Dendritic cell treated with granulocyte-macrophage colony-stimulating factor and Interleukin-4, amounts not matched to agents 40 ng/mL and 50 ng/mL, for 4 days (primary cell): ENCODE measurements at regions not wholly inside any gene's neighbourhood (a gene's known extent, or its start where the extent isn't known, plus 50 kb on each side); places are given as distances from the start of the nearest gene placed in this dataset.
"Not testable (repeated sequence)": the region's sequence is repeated elsewhere in the genome, so short reads cannot be mapped to it uniquely, and the experiment has no call there.

Experiments
- H3K27ac Mint-ChIP-seq: one replicate; pipeline ENCODE4 v1.8.0; 2022; ENCODE audit warnings: mild to moderate bottlenecking, mixed read lengths
- H3K27me3 Mint-ChIP-seq: one replicate; pipeline ENCODE4 v1.8.0; 2022; ENCODE audit warnings: mild to moderate bottlenecking, mixed read lengths
- H3K36me3 Mint-ChIP-seq: one replicate; pipeline ENCODE4 v1.8.0; 2022; ENCODE audit warnings: low read depth, mixed read lengths
- H3K4me1 Mint-ChIP-seq: one replicate; pipeline ENCODE4 v1.8.0; 2022; ENCODE audit warnings: low read depth, mixed read lengths
- H3K4me3 Mint-ChIP-seq: one replicate; pipeline ENCODE4 v1.8.0; 2022; ENCODE audit warnings: mild to moderate bottlenecking, moderate library complexity, mixed read lengths
- H3K9me3 Mint-ChIP-seq: one replicate; pipeline ENCODE4 v1.8.0; 2022; ENCODE audit warnings: mixed read lengths
- intact Hi-C: fragments of 100-400 bp; cut with micrococcal nuclease; formaldehyde crosslinking; loops from one replicate; pipeline ENCODE4 v1.15.0; 2022

- intact Hi-C loops = no loop called here
- Mint-ChIP-seq H3K27ac (no peak overlapping the region), H3K9me3 (peaks cover 20% of the 10 kb centered on the region), H3K36me3 (no peaks in the 10 kb centered on the region), H3K4me3 (no peak overlapping the region), H3K4me1 (no peaks in the 10 kb centered on the region), H3K27me3 (no peaks in the 10 kb centered on the region)
Measured at GRCh38 chr6:112923940-112924587, 576.9 kb downstream of the RFPL4B start.

- Mint-ChIP-seq H3K27me3 (no peaks in the 10 kb centered on the region), H3K9me3 (peaks cover 20% of the 10 kb centered on the region), H3K36me3 (no peaks in the 10 kb centered on the region), H3K4me1 (no peaks in the 10 kb centered on the region), H3K4me3 (no peak overlapping the region), H3K27ac (no peak overlapping the region)
- intact Hi-C loops = no loop called here
Measured at GRCh38 chr6:112925702-112926101, 578.6 kb downstream of the RFPL4B start.

- H3K4me1 Mint-ChIP-seq = no peaks in the 10 kb centered on the region
- H3K9me3 Mint-ChIP-seq = peaks cover 6% of the 10 kb centered on the region
Measured at GRCh38 chr6:112927641-112928320, 580.7 kb downstream of the RFPL4B start.

GRCh38 chr6:112929641-112930040, 582.5 kb downstream of the RFPL4B start:
- intact Hi-C loops = no loop called here
- no peak overlapping the region for H3K27ac Mint-ChIP-seq
- H3K4me3 Mint-ChIP-seq = no peak overlapping the region
- no peaks in the 10 kb centered on the region for H3K9me3 Mint-ChIP-seq
- H3K27me3 Mint-ChIP-seq = no peaks in the 10 kb centered on the region
- H3K4me1 Mint-ChIP-seq = no peaks in the 10 kb centered on the region
- H3K36me3 Mint-ChIP-seq = no peaks in the 10 kb centered on the region

More at GRCh38 chr6:112927641-112928320, 580.7 kb downstream of the RFPL4B start:
- intact Hi-C loops = no loop called here
- no peaks in the 10 kb centered on the region for H3K27me3 Mint-ChIP-seq
- H3K36me3 Mint-ChIP-seq = no peaks in the 10 kb centered on the region
- H3K27ac Mint-ChIP-seq = no peak overlapping the region
- no peak overlapping the region for H3K4me3 Mint-ChIP-seq

- no peaks in the 10 kb centered on the region for H3K4me1 Mint-ChIP-seq
- H3K27ac Mint-ChIP-seq = no peak overlapping the region
- H3K27me3 Mint-ChIP-seq = no peaks in the 10 kb centered on the region
- no peak overlapping the region for H3K4me3 Mint-ChIP-seq
- H3K9me3 Mint-ChIP-seq = no peaks in the 10 kb centered on the region
- intact Hi-C loops = no loop called here
- H3K36me3 Mint-ChIP-seq = no peaks in the 10 kb centered on the region
Measured at GRCh38 chr6:112931832-112932231, 584.7 kb downstream of the RFPL4B start.

GRCh38 chr6:112933947-112934346, 586.8 kb downstream of the RFPL4B start:
- no peaks in the 10 kb centered on the region for H3K36me3 Mint-ChIP-seq
- no peaks in the 10 kb centered on the region for H3K4me1 Mint-ChIP-seq
- H3K27ac Mint-ChIP-seq = no peak overlapping the region
- intact Hi-C loops = no loop called here
- no peak overlapping the region for H3K4me3 Mint-ChIP-seq
- H3K9me3 Mint-ChIP-seq = no peaks in the 10 kb centered on the region
- no peaks in the 10 kb centered on the region for H3K27me3 Mint-ChIP-seq

- no peaks in the 10 kb centered on the region for H3K9me3 Mint-ChIP-seq
- H3K4me1 Mint-ChIP-seq = no peaks in the 10 kb centered on the region
- H3K36me3 Mint-ChIP-seq = no peaks in the 10 kb centered on the region
- no peaks in the 10 kb centered on the region for H3K27me3 Mint-ChIP-seq
- H3K27ac Mint-ChIP-seq = no peak overlapping the region
- intact Hi-C loops = no loop called here
- H3K4me3 Mint-ChIP-seq = no peak overlapping the region
Measured at GRCh38 chr6:112934433-112935327, 587.5 kb downstream of the RFPL4B start.

GRCh38 chr6:112935402-112936078, 588.4 kb downstream of the RFPL4B start:
- intact Hi-C loops = no loop called here
- Mint-ChIP-seq H3K27me3 (no peaks in the 10 kb centered on the region), H3K36me3 (no peaks in the 10 kb centered on the region), H3K4me1 (no peaks in the 10 kb centered on the region), H3K4me3 (no peak overlapping the region), H3K27ac (no peak overlapping the region), H3K9me3 (no peaks in the 10 kb centered on the region)

- Mint-ChIP-seq H3K27ac (no peak overlapping the region), H3K36me3 (no peaks in the 10 kb centered on the region), H3K4me1 (no peaks in the 10 kb centered on the region), H3K27me3 (no peaks in the 10 kb centered on the region), H3K4me3 (no peak overlapping the region), H3K9me3 (no peaks in the 10 kb centered on the region)
- intact Hi-C loops = no loop called here
Measured at GRCh38 chr6:112936079-112936472, 588.9 kb downstream of the RFPL4B start.

- H3K4me1 Mint-ChIP-seq = no peaks in the 10 kb centered on the region
- no peak overlapping the region for H3K27ac Mint-ChIP-seq
- intact Hi-C loops = no loop called here
- no peaks in the 10 kb centered on the region for H3K36me3 Mint-ChIP-seq
- H3K4me3 Mint-ChIP-seq = no peak overlapping the region
- H3K9me3 Mint-ChIP-seq = no peaks in the 10 kb centered on the region
- no peaks in the 10 kb centered on the region for H3K27me3 Mint-ChIP-seq
Measured at GRCh38 chr6:112936504-112936903, 589.4 kb downstream of the RFPL4B start.

GRCh38 chr6:112937690-112938089, 590.6 kb downstream of the RFPL4B start:
- H3K4me3 Mint-ChIP-seq, H3K27me3 Mint-ChIP-seq, H3K36me3 Mint-ChIP-seq, H3K9me3 Mint-ChIP-seq, intact Hi-C loops, H3K27ac Mint-ChIP-seq, H3K4me1 Mint-ChIP-seq: not testable (repeated sequence)

- no peak overlapping the region for H3K27ac Mint-ChIP-seq
- H3K27me3 Mint-ChIP-seq = no peaks in the 10 kb centered on the region
- no peaks in the 10 kb centered on the region for H3K4me1 Mint-ChIP-seq
- no peak overlapping the region for H3K4me3 Mint-ChIP-seq
- intact Hi-C loops = no loop called here
- H3K9me3 Mint-ChIP-seq = no peaks in the 10 kb centered on the region
- no peaks in the 10 kb centered on the region for H3K36me3 Mint-ChIP-seq
Measured at GRCh38 chr6:112938650-112939049, 591.5 kb downstream of the RFPL4B start.

- H3K4me3 Mint-ChIP-seq = no peak overlapping the region
- H3K9me3 Mint-ChIP-seq = no peaks in the 10 kb centered on the region
- intact Hi-C loops = no loop called here
Measured at GRCh38 chr6:112939563-112939962, 592.4 kb downstream of the RFPL4B start.

GRCh38 chr6:112941613-112942012, 594.5 kb downstream of the RFPL4B start:
- Mint-ChIP-seq H3K27ac (no peak overlapping the region), H3K9me3 (no peaks in the 10 kb centered on the region), H3K27me3 (no peaks in the 10 kb centered on the region), H3K4me3 (no peak overlapping the region), H3K36me3 (no peaks in the 10 kb centered on the region), H3K4me1 (no peaks in the 10 kb centered on the region)
- intact Hi-C loops = no loop called here

More at GRCh38 chr6:112939563-112939962, 592.4 kb downstream of the RFPL4B start:
- Mint-ChIP-seq H3K4me1 (no peaks in the 10 kb centered on the region), H3K27me3 (no peaks in the 10 kb centered on the region), H3K36me3 (no peaks in the 10 kb centered on the region), H3K27ac (no peak overlapping the region)
